22Rv1 (cell line): ENCODE measurements at regions not wholly inside any gene's neighbourhood (a gene's known extent, or its start where the extent isn't known, plus 50 kb on each side); places are given as distances from the start of the nearest gene placed in this dataset.
"Not testable (repeated sequence)": the region's sequence is repeated elsewhere in the genome, so short reads cannot be mapped to it uniquely, and the experiment has no call there.

Experiments used
- H3K27ac ChIP-seq: fragments of 450-650 bp; 2 replicates; pipeline ENCODE4 v1.5.1; 2017
- ZFX ChIP-seq: fragments of 450-650 bp; IDR thresholded peaks from 2 replicates; pipeline ENCODE4 v1.6.1; 2017; ENCODE audit warnings: antibody characterized with exemption, borderline replicate concordance
- TF ChIP-seq, protein P1 (sequence below): fragments of 450-650 bp; IDR thresholded peaks from 2 replicates; pipeline ENCODE4 v1.5.1; 2017; ENCODE audit warnings: mild to moderate bottlenecking

DNA sequence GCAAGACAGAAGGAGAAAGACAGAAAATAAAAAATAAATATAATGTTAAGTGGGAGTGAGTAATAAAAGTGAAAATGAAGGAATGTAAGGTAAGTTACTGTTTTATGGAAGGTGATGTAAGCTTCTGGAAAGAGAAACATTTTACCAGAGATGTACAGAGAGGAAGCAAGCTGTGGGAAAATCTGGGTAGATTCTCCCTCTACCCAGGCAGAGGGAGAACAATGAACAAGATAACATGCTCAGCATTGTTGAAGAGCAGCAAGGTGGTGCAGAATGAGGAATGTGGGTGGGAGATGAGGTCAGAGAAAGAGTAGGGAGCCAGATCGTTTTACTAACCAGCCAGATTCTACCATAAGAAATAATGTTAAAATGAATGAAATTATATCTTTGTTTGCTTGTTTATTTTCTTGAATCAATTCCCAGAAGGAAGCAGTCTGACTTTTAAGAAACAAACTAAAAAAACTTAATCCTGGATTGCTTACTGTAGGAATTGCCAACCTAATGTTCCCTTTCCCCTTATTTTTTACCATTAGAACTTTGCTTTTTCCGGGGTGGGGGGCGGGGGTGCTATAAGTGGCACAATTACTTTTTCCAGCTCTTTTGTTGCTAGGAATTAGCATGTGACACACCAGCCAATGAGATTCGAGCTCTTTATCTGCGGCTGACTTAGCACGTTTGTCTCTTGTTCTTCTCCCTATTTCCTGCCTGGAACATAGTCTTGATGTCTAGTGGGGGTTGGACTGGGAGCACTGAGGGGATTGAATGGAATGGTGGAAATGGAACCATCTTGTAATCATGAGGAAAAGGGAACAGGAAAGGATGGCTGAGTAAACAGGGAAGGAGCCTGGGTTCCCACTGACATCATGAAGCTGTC, 356.7 kb downstream of the TMEM167A start:
- TF ChIP-seq, protein P1, sequence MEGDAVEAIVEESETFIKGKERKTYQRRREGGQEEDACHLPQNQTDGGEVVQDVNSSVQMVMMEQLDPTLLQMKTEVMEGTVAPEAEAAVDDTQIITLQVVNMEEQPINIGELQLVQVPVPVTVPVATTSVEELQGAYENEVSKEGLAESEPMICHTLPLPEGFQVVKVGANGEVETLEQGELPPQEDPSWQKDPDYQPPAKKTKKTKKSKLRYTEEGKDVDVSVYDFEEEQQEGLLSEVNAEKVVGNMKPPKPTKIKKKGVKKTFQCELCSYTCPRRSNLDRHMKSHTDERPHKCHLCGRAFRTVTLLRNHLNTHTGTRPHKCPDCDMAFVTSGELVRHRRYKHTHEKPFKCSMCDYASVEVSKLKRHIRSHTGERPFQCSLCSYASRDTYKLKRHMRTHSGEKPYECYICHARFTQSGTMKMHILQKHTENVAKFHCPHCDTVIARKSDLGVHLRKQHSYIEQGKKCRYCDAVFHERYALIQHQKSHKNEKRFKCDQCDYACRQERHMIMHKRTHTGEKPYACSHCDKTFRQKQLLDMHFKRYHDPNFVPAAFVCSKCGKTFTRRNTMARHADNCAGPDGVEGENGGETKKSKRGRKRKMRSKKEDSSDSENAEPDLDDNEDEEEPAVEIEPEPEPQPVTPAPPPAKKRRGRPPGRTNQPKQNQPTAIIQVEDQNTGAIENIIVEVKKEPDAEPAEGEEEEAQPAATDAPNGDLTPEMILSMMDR: no peak
- no peak for TF ChIP-seq ZFX
- no peak overlapping the region for H3K27ac ChIP-seq

DNA sequence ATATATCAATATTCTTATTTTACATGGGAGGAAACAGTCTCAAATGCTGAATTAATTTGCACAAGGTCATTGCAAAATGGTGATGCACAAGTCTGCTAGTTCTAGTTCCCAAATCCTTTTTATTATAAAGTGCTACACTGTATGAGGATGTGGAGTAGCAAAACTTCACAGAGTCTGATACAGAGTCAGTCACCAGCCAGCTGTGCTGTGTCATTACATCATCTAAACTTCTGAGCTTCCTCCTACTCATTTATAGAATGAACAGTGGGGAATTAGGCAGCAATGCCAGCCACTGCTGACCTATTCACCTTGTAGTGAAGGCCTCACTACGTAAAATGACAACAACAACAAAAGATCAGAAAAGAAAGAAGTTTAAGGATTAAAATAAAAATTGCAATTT, 357.8 kb downstream of the TMEM167A start:
- TF ChIP-seq, protein P1: no peak
- no peak for TF ChIP-seq ZFX
- H3K27ac ChIP-seq: no peak overlapping the region

DNA sequence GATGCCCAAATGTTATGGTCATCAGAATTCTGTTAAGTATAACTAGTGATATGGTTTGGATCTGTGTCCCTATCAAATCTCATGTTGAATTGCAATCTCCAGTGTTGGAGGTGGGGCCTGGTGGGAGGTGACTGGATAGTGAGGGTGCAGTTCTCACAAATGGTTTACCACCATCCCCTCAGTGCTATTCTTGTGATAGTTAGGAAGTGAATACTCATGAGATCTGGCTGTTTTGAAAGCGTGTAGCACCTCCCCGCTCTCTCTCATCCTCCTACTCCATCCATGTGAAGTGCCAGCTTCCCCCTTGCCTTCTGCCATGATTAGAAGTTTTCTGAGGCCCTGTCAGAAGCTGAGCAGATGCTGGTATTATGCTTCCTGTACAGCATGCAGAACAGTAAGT, 359.5 kb downstream of the TMEM167A start:
- no peak overlapping the region for H3K27ac ChIP-seq
- TF ChIP-seq ZFX: no peak
- TF ChIP-seq, protein P1: no peak

DNA sequence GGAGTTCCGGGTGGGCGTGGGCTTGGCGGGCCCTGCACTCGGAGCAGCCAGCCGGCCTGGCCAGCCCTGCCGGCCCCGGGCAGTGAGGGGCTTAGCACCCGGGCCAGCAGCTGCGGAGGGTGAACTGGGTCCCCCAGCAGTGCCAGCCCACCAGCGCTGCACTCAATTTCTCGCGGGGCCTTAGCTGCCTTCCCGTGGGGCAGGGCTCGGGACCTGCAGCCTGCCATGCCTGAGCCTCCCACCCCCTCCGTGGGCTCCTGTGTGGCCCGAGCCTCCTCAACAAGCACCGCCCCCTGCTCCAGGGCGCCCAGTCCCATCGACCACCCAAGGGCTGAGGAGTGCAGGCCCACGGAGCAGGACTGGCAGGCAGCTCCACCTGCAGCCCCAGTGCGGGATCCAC, 362.5 kb downstream of the TMEM167A start:
- not testable (repeated sequence) for H3K27ac ChIP-seq

DNA sequence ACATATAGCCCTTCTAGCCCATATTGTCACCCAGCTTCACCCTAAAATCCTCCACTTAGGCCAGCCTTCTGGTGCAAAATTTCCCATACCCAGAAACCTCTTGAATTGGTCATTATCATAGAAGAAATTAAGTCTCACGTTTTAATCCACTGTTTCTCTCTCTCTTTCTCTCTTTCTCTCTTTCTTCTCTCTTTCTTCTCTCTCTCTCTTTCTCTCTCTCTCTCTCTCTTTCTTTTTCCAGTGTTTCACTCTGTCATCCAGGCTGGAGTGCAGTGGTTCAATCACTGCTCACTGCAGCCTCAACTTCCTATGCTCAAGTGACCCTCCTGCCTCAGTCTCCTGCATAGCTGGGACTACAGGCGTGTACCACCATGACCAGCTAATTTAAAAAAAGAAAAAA, 363.4 kb downstream of the TMEM167A start:
- TF ChIP-seq ZFX: no peak
- TF ChIP-seq, protein P1: no peak
- H3K27ac ChIP-seq: no peak overlapping the region

DNA sequence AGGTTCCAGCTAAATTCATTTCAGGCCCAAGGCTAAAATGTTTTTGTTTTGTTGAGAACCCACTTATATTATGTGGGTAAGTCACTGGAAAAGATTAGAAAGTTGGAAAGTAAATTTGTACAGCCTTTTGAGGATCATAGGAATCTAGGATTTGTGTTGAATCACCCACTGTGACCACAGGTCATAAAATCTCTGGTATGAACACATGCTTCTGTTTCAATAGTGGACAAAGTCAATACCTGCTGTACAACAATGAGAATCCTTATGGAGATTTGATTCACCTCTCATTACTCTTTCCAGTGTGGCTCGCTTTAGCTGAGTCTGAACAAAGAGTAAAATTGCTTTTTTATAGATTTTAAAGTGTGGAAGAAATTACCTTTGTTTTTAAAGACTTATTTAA, 369.5 kb downstream of the TMEM167A start:
- TF ChIP-seq, protein P1: no peak
- no peak for TF ChIP-seq ZFX

DNA sequence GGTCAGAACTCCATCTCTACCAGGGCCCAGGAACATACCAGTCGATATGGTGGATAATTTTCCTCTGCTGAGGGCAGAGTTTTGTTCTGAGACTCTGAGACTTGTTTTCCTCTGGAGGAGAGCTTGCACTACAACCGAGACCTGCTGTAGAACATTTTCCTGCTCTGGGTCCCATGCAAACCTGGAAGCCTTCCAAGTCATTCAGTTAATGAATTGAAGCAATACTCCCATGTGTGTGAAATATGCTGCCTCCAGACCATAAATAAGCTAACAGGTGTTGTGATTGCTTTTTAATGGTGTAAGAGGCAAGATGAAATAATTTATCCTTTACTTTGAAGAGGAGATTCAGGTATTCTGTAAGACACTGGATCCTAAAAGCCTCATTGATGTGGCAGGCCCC, 372.8 kb downstream of the TMEM167A start:
- no peak overlapping the region for H3K27ac ChIP-seq
- no peak for TF ChIP-seq ZFX
- TF ChIP-seq, protein P1: no peak

More for the DNA sequence above, 369.5 kb downstream of the TMEM167A start:
- H3K27ac ChIP-seq: no peak overlapping the region

DNA sequence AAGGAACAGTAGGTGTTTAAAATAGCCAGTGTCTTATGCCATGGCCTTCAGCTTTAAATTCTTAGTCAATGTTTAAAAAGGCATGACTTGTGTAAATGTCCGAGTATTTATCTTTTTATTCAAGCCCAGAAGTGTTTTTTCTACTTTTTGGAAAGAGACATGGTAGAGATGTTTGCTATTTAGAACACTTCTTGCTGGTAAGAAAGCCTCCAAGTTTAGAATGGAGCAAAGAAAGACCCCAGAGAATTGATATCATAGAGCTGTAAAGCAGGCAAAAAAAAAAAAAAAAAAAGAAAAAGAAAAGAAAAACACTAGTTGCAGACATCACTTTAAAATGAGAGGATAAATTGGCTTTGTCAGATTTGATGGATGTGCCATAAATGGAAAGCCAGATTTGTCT, 375.1 kb downstream of the TMEM167A start:
- TF ChIP-seq, protein P1: no peak
- TF ChIP-seq ZFX: no peak
- no peak overlapping the region for H3K27ac ChIP-seq
